GM12865 (cell line): ENCODE measurements at regions not wholly inside any gene's neighbourhood (a gene's known extent, or its start where the extent isn't known, plus 50 kb on each side); places are given as distances from the start of the nearest gene placed in this dataset.

Experiments
- DNase-seq: peaks from one replicate; pipeline ENCODE4 v3.0.0; 2010; ENCODE audit warnings: low read depth
- H3K4me3 ChIP-seq: 2 replicates; pipeline ENCODE4 v1.5.1; 2011; ENCODE audit warnings: mild to moderate bottlenecking, low read depth, low read length, control low read depth
- CTCF ChIP-seq: IDR thresholded peaks from 2 replicates; pipeline ENCODE4 v1.5.1; 2011; ENCODE audit warnings: low read length, control low read depth, low read depth, inconsistent platforms; ENCODE audit not compliant: insufficient read depth; ENCODE audit errors: missing control alignments

- H3K4me3 ChIP-seq, result no peak overlapping the region
- TF ChIP-seq CTCF, result no peak
- no peak for DNase-seq
Observed at GRCh38 chr1:244187310-244187709, 136.2 kb downstream of the ZBTB18 start.

- H3K4me3 ChIP-seq, result no peak overlapping the region
- TF ChIP-seq CTCF, result no peak
- no peak for DNase-seq
Observed at GRCh38 chr1:244191581-244191980, 140.5 kb downstream of the ZBTB18 start.

- no peak for TF ChIP-seq CTCF
- H3K4me3 ChIP-seq, result no peak overlapping the region
- DNase-seq, result no peak
Observed at GRCh38 chr1:244192325-244192724, 141.2 kb downstream of the ZBTB18 start.

- TF ChIP-seq CTCF, result no peak
- DNase-seq, result no peak
- H3K4me3 ChIP-seq, result no peak overlapping the region
Observed at GRCh38 chr1:244196571-244197285, 145.6 kb downstream of the ZBTB18 start.

GRCh38 chr1:244197851-244198375 is 146.8 kb downstream of the ZBTB18 start:
- no peak overlapping the region for H3K4me3 ChIP-seq
- no peak for DNase-seq
- TF ChIP-seq CTCF, result no peak

GRCh38 chr1:244199902-244200301 is 148.8 kb downstream of the ZBTB18 start:
- no peak for TF ChIP-seq CTCF
- DNase-seq, result no peak
- no peak overlapping the region for H3K4me3 ChIP-seq

- DNase-seq, result no peak
- TF ChIP-seq CTCF, result no peak
- H3K4me3 ChIP-seq, result no peak overlapping the region
Observed at GRCh38 chr1:244200596-244200995, 149.5 kb downstream of the ZBTB18 start.
